IPS-11a (cell line): ENCODE measurements at regions not wholly inside any gene's neighbourhood (a gene's known extent, or its start where the extent isn't known, plus 50 kb on each side); places are given as distances from the start of the nearest gene placed in this dataset.

ENCODE experiments used
- H3K4me3 ChIP-seq: one replicate; pipeline ENCODE4 v1.5.1; 2013; ENCODE audit warnings: low read depth, low read length, control low read depth

- no peak overlapping the region for H3K4me3 ChIP-seq
Observed at GRCh38 chr6:2384528-2384927, 139.1 kb upstream of the GMDS start.

GRCh38 chr6:2381872-2382661 is 136.7 kb upstream of the GMDS start:
- H3K4me3 ChIP-seq = no peak overlapping the region

DNA sequence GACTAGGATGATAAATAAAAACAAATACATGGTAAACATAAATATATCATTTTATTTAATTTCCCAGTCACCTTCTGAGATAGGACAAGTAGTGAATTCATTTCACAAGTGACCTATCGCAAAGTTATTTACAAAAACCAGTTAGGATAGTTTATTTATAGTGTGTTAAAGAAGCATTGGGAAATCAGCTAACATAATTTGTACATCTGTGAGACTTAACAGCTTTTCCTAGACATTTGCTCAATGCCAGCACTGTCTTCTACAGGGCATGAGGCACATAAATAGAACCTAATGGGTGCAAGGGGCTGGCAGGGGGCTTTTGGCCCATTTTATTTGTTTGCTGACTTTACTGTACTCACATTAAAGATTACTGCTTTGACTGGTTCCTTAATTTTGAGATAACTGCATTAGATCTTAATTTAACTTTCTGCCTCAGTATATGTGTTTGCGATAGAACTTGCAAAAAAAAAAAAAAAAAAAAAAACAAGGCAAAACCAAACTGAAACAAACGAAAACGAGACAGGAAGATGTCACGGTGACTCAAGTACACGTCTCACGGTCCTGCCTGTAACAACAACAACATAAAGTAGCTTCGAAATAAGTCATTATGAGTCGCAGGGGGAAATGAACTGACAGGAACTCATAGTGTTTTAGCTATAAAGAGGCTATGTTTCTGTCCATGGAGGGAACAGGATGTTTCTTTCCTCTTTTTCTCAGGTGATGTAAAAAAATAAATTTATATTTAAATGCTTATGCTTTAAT is 133.7 kb upstream of the GMDS start:
- no peak overlapping the region for H3K4me3 ChIP-seq

DNA sequence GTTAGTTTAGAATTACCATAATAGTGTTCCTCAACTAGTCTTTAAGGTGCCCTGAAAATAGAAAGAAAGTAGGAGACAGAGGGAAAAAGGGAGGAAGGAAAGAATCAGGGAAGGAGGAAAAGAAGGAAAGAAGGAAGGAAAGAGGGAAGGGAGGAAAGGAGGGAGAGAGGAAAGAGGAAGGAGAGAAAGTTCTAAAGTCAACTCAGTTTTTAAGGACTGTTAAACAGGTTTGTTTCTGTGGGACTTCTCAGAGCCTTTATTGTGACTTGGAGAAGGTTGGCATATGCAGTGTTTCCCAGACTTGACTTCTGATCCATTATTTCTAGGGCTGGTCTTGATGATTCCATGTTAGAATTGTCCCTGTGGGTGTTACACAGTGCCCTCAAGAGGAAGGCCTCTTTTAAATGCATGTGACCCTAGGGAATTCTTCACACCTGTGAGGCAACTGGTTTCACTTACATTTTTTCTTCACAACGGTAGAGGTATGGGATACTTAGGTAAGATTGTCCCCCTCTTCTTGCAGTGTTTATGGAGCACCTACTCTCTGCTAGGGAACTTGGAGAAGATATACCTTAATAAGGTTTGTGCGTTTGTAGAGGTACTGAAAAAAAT is 132.7 kb upstream of the GMDS start:
- no peak overlapping the region for H3K4me3 ChIP-seq

DNA sequence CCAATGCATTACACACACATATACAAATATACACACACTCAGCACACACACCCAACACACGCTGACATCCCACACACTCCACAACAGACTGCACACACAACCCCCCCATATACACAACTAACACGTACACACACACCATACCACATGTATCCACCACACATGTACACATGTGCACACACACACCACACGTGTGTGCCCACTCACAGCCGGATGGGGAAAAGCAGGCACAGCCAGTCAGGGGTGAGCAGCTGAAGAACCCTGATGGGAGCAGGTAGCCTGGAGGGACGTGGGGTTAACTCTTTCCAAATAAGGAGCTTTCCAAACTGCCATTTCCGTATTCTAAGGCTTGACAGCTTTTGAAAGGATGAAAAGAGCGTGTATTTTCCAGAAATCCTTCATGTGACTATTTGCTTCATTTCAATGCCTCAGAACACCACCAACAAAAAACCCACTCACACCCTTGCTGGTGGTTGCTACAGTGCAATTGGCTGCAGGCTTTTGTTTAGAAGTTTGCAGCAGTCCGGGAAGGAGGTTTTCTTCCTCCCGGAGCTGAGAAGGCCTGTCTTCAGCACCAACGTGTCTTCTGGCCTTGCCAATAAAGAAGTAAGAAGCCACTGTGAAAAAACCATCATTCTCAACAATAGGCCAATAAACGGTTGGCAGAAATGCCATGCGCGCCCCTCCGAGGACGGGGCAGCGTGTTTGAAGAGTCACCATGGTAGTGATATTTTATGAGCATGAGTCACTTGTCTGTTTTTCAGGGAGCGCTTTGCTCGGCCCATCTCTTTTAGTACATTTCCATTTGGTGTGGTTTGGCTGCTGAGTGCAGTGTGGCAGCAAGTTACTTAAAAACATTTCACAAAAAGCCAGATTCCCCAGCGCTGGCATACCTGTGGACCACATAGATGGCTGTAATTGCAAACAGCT is 131.3 kb upstream of the GMDS start:
- no peak overlapping the region for H3K4me3 ChIP-seq

DNA sequence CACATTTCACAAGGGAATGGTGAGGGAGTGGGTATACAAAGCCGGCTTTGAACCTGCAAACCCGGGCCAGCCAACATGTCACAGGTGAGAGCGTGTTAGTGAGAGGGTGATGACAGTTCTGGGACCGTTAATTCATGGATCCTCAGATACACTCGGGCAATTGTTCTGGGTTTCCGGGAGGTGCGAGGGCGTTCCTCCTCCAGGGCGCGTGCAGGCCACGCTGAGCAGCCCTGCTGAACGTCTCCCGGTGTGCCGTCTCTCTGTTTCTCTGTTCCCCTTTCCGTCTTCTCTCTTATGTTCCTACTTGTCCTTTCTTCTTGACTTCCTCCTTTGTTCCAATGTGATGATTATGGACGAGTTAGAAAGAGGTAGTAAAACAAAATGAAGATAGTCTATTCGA is 130.0 kb upstream of the GMDS start:
- H3K4me3 ChIP-seq = no peak overlapping the region

DNA sequence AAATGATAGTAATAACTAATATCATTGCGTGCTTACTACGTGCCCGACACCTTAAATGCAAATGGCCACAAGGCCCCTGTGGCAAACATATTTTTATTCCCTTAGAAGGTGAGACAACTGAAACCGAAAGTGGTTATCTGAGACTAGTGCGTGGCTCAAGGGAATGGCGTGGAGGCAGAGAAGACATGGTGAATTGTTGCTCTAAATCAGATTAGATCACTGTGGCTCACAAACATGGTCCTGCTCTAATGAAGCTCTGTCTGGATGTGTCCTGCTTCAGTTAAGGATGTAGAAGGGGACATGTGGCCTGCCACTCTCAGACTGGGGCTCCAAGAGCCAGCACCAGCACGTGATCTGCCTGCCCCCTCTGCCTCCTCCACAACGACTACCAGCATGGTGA is 124.2 kb upstream of the GMDS start:
- no peak overlapping the region for H3K4me3 ChIP-seq

- H3K4me3 ChIP-seq = no peak overlapping the region
Observed at GRCh38 chr6:2363211-2363610, 117.8 kb upstream of the GMDS start.

- H3K4me3 ChIP-seq = no peak overlapping the region
Observed at GRCh38 chr6:2361195-2361594, 115.8 kb upstream of the GMDS start.

DNA sequence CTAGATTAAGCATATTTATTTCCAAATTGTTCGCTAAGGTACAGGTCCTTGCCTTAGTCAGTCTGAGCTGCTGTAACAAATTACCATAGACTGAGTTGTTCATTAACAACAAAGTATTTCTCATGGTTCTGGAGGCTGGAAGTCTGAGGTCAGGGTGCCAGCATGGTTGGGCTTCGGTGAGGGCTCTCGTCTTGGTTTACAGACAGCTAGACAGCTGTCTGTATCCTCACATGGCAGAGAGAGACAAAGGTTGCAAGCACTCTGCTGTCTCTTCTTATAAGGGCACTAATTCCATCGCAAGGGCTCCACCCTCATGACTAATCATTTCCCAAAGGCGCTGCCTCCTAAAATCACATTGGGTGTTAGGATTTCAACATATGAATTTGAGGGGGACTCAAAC is 115.3 kb upstream of the GMDS start:
- no peak overlapping the region for H3K4me3 ChIP-seq

- H3K4me3 ChIP-seq = no peak overlapping the region
Observed at GRCh38 chr6:2360126-2360525, 114.7 kb upstream of the GMDS start.

DNA sequence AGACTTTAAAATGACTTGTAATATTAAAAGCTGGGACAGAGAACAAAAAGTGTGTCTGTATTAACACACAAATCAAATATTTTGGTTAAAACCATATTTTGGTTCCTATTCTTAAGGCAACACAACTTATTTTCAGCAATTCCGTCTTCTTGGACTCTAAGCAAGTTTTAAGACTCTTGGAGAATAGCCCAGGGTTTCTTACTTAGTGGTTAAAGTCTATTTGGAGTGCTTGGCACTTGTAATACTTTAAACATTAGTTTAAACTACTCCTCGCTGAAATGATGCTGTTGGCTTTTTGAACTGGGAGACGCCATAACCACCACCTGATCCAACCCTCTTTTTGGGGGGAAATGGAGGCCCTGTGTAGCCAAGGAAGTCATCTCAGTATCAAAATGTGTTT is 109.7 kb upstream of the GMDS start:
- H3K4me3 ChIP-seq = no peak overlapping the region

DNA sequence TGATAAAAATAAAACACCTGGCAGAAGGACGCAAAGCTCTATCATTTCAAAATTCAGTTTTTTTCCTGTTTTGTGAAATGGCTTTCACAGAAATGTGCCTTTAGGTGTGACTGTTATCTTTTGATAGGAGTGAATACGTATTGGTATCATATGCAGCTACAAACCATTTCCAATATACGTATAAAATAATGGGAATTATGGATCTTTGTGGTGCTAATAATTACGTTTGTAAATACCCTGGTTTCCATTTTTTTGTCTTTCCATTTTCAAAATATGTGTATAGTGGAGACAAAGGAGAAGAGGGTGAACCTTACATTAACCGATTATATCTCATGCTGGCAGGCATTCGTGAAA is 108.7 kb upstream of the GMDS start:
- no peak overlapping the region for H3K4me3 ChIP-seq

- no peak overlapping the region for H3K4me3 ChIP-seq
Observed at GRCh38 chr6:2353412-2354137, 108.2 kb upstream of the GMDS start.

DNA sequence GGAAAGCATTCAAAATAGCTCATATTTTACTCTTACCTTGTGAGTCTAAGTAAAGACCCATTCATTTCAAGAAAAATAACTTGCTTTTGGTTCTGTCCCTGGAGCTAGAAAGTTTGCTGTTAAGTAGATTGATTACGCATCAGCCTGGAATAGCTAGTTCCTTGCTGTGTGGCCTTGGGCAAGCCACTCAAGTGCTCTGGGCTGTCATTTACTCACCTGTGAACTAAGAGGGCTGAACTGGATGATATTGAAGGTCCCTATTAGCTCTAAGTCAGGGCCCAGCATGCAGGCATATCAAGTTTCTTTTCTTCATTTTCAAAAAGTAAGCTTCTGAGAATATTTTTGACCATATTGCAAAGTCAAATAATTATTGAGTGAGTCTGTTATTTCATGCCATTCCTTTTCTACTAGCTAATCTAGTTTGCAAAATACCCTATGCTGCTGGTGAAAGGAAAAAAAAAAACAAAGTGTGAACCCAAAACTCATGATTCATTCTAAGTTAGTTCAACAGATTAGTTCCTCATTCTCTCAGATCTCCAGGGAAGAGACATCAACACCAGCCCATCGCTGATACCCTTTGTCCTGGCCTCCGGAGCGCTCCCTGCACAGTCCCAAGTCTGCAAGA is 106.5 kb upstream of the GMDS start:
- H3K4me3 ChIP-seq = no peak overlapping the region

DNA sequence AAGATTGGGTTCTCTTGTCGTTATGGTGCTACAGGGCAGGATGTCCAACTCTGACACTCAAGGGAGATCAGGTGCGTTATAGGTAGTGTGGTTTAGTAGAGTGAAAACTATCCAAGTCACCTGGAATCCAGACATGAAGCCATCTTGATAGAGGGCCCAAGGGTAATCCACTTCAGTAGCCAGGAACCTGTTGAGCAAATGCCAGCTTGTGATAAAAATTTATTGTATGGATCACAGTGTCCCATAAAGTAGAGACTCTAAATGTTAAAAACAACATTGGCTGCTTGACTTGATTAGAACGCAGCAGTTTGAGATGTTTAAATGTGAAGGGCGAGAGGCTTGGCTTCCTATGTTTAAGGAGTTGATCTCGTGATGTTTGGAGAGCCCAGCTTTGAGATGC is 105.7 kb upstream of the GMDS start:
- no peak overlapping the region for H3K4me3 ChIP-seq

DNA sequence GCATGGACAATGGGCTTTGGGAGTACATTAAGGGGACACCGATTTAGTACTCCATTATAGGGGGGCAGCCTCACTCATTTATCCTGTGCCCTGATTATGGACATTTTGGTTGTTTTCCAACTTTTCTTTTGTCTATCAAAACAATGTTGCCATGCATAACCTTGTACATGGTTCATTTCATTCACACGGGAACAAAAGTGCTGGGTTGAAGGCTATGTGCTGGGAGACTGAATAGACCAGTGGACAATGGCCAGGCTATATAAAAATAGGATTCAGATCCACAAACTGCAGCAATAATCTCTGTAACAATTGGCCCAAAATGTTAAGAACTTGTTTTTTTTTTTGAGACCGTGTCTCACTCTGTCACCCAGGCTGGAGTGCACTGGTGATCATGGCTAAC is 100.7 kb upstream of the GMDS start:
- no peak overlapping the region for H3K4me3 ChIP-seq

DNA sequence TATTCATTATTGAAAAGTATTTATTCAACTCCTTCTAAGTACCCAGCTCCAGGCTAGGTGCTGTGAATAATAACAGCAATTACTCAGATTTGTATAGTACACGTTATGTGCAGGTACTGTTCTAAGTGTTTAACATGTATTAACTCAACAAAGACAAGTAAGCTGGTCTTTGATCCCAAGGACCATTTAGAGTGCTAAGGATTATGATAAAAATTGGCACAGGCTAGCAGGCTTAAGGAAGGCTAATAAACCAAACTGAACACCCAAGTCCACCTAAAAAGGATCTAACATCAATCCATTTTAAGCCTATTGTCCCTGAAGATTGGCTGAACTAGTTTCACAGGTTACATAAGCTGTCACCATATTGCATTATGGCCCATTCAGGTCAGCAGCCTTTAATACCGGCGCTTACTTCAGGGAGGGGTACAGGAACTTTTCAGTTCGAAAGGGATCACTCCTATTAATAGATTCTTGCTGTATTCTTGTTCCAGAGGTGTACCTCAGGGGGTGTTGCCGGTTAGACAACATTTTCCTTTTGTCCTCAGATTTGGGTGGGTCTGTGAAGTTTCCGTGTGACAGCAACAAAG is 99.0 kb upstream of the GMDS start:
- H3K4me3 ChIP-seq = no peak overlapping the region

DNA sequence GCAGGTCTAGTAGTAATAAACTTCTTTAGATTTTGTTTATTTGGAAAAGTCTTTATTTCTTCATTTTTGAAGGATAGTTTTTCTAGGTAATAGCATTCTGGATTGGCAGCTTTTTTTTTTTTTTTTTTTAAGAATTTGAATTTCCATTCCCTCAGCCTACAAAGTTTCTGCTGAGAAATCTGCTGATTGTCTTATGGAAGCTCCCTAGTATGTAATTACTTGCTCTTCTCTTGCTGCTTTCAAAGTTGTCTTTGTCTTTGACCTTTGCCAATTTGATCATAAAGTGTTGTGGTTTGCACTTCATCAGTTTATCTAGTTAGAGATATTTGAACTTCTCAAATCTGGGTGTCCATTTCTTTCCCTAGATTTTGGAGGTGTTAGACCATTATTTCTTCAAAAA is 82.2 kb upstream of the GMDS start:
- no peak overlapping the region for H3K4me3 ChIP-seq
